ENCODE measurements at regions not wholly inside any gene's neighbourhood (a gene's known extent, or its start where the extent isn't known, plus 50 kb on each side); places are given as distances from the start of the nearest gene placed in this dataset.

GRCh38 chr1:216836316-216836715 is 113.1 kb upstream of the ESRRG start:
- TF ChIP-seq POLR2AphosphoS5 (IDR thresholded peaks at IDR 0.05; ENCODE audit: low read depth, low read length) (no peak), FOXP2 (optimal IDR thresholded peaks at IDR 0.05; ENCODE audit: borderline replicate concordance, extremely low read depth, extremely low read length, insufficient read depth) (no peak), SIN3A (IDR thresholded peaks at IDR 0.05; ENCODE audit: borderline replicate concordance, insufficient read depth, low read length) (no peak), TAF1 (IDR thresholded peaks at IDR 0.05; ENCODE audit: borderline replicate concordance, insufficient read depth, low read length) (no peak)
- TF ChIP-seq, protein P1, sequence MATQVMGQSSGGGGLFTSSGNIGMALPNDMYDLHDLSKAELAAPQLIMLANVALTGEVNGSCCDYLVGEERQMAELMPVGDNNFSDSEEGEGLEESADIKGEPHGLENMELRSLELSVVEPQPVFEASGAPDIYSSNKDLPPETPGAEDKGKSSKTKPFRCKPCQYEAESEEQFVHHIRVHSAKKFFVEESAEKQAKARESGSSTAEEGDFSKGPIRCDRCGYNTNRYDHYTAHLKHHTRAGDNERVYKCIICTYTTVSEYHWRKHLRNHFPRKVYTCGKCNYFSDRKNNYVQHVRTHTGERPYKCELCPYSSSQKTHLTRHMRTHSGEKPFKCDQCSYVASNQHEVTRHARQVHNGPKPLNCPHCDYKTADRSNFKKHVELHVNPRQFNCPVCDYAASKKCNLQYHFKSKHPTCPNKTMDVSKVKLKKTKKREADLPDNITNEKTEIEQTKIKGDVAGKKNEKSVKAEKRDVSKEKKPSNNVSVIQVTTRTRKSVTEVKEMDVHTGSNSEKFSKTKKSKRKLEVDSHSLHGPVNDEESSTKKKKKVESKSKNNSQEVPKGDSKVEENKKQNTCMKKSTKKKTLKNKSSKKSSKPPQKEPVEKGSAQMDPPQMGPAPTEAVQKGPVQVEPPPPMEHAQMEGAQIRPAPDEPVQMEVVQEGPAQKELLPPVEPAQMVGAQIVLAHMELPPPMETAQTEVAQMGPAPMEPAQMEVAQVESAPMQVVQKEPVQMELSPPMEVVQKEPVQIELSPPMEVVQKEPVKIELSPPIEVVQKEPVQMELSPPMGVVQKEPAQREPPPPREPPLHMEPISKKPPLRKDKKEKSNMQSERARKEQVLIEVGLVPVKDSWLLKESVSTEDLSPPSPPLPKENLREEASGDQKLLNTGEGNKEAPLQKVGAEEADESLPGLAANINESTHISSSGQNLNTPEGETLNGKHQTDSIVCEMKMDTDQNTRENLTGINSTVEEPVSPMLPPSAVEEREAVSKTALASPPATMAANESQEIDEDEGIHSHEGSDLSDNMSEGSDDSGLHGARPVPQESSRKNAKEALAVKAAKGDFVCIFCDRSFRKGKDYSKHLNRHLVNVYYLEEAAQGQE (IDR thresholded peaks at IDR 0.05; ENCODE audit: insufficient read depth in 1 of 2, low read depth in 2 of 2, low read length in 2 of 2): no peak

DNA sequence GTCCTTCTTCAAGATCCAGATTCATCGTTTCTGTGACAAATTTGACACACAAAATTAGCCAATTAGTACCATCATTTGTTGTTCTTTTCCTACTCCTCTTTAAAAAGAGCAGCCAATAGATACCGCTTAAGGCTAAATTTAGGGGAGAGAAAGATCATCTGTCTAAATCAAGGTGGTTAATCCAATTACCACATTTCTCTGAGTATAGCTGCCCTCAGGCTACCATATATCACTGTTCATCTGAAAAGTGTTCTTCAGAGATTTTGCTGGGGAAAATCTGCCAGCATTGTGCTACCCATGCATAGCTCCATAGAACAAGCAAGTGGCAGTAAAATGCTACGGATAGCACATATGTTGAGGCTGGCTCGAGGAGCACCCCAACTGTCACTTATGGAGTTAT is 110.3 kb upstream of the ESRRG start:
- TF ChIP-seq TAF1 (IDR thresholded peaks at IDR 0.05; ENCODE audit: borderline replicate concordance, insufficient read depth, low read length) (no peak), FOXP2 (optimal IDR thresholded peaks at IDR 0.05; ENCODE audit: borderline replicate concordance, extremely low read depth, extremely low read length, insufficient read depth) (no peak), SIN3A (IDR thresholded peaks at IDR 0.05; ENCODE audit: borderline replicate concordance, insufficient read depth, low read length) (no peak), POLR2AphosphoS5 (IDR thresholded peaks at IDR 0.05; ENCODE audit: low read depth, low read length) (no peak)
- TF ChIP-seq, protein P1 (IDR thresholded peaks at IDR 0.05; ENCODE audit: insufficient read depth in 1 of 2, low read depth in 2 of 2, low read length in 2 of 2): no peak

DNA sequence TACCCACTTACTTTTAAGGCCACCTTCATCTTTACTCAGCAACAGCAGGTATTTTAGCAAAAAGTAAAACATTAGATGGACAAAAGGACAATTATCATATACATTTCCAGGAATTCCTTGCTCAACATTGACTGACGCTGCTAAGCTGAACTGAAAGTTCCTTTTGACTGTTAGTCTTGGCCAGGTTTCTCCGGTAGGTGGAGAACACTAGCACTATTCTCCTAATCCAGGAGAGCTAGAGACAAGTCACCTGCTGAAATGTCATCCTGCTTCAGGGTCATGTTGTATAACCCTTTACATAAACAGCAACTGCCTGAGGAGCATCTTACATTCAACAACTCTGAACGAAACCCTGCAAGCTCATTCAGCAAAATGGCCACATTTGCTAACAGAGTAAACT is 109.0 kb upstream of the ESRRG start:
- TF ChIP-seq, protein P1 (IDR thresholded peaks at IDR 0.05; ENCODE audit: insufficient read depth in 1 of 2, low read depth in 2 of 2, low read length in 2 of 2): no peak
- TF ChIP-seq SIN3A (IDR thresholded peaks at IDR 0.05; ENCODE audit: borderline replicate concordance, insufficient read depth, low read length) (no peak), TAF1 (IDR thresholded peaks at IDR 0.05; ENCODE audit: borderline replicate concordance, insufficient read depth, low read length) (no peak), FOXP2 (optimal IDR thresholded peaks at IDR 0.05; ENCODE audit: borderline replicate concordance, extremely low read depth, extremely low read length, insufficient read depth) (no peak), POLR2AphosphoS5 (IDR thresholded peaks at IDR 0.05; ENCODE audit: low read depth, low read length) (no peak)

DNA sequence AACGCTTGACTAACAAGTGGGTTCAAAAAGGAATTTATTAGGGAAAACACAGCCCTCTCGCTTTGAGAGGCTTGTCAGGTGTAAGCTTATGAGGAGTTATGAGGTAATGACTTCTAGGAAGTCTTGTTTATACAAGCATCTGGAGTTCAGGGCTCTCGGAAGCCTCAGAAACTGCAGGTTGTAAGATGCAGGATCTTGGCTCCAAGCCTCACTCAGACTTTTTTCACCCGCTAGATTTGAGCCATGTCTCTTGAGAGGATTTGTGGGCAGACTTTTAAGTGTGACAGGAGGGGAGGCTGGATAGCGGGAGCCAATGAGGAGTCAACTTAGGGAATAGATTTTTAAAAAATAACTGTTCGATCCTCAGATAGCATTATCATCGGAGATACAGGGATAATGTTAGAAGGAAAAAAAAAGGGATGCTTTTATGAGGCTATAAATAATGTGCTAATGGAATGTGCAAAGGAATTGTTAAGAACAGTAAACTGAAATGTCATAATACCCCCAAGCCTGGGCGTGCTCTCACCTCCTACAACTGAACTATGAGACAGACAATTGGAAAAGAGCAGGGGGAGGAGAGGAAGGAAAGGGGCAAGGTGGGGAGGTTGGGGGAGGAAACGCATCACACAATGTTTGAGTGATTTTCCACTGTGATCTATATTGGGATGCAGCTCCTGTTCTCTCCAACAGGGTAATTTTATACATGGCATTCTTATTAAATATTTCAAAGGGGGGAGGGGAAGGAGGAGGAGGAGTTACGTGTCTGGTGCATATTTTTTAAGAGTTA is 107.4 kb upstream of the ESRRG start:
- TF ChIP-seq, protein P1 (IDR thresholded peaks at IDR 0.05; ENCODE audit: insufficient read depth in 1 of 2, low read depth in 2 of 2, low read length in 2 of 2): no peak
- TF ChIP-seq TAF1 (IDR thresholded peaks at IDR 0.05; ENCODE audit: borderline replicate concordance, insufficient read depth, low read length) (no peak), SIN3A (IDR thresholded peaks at IDR 0.05; ENCODE audit: borderline replicate concordance, insufficient read depth, low read length) (no peak), POLR2AphosphoS5 (IDR thresholded peaks at IDR 0.05; ENCODE audit: low read depth, low read length) (no peak), FOXP2 (optimal IDR thresholded peaks at IDR 0.05; ENCODE audit: borderline replicate concordance, extremely low read depth, extremely low read length, insufficient read depth) (no peak)

Data from PFSK-1 (cell line).